ENCODE measurements at regions not wholly inside any gene's neighbourhood (a gene's known extent, or its start where the extent isn't known, plus 50 kb on each side); places are given as distances from the start of the nearest gene placed in this dataset.

DNA sequence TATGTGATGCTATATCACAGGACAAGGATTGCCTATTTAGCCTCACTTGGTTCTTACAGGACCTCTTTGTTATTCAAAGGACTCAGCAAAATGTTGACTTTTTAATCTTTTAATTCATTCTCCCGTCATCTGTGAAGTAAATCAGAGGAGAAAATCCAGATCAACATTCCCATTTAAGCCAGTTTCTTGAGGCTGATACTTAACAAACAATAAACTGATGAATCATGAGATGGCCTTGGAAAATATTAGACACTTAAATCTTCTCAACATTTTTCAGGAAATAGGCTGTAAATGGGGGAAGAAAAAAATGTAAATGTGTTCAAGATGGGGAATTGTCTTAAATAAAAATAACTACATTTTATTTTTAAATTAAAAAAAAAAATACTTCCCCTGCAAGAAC, 55.9 kb upstream of the UBR2 start:
- TF ChIP-seq, protein P1, sequence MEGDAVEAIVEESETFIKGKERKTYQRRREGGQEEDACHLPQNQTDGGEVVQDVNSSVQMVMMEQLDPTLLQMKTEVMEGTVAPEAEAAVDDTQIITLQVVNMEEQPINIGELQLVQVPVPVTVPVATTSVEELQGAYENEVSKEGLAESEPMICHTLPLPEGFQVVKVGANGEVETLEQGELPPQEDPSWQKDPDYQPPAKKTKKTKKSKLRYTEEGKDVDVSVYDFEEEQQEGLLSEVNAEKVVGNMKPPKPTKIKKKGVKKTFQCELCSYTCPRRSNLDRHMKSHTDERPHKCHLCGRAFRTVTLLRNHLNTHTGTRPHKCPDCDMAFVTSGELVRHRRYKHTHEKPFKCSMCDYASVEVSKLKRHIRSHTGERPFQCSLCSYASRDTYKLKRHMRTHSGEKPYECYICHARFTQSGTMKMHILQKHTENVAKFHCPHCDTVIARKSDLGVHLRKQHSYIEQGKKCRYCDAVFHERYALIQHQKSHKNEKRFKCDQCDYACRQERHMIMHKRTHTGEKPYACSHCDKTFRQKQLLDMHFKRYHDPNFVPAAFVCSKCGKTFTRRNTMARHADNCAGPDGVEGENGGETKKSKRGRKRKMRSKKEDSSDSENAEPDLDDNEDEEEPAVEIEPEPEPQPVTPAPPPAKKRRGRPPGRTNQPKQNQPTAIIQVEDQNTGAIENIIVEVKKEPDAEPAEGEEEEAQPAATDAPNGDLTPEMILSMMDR (IDR thresholded peaks at IDR 0.05; ENCODE audit: low read depth, low read length, poor library complexity, severe bottlenecking), result no peak
- no peak for TF ChIP-seq EZH2phosphoT487 (IDR thresholded peaks at IDR 0.05; ENCODE audit: borderline replicate concordance, low read length)

Measured in DOHH2 (cell line).